ENCODE measurements at regions not wholly inside any gene's neighbourhood (a gene's known extent, or its start where the extent isn't known, plus 50 kb on each side); places are given as distances from the start of the nearest gene placed in this dataset.
"Not testable (repeated sequence)": the region's sequence is repeated elsewhere in the genome, so short reads cannot be mapped to it uniquely, and the experiment has no call there.

GRCh38 chr9:107818503-107818829, 328.9 kb upstream of the KLF4 start:
- TF ChIP-seq, protein P1, sequence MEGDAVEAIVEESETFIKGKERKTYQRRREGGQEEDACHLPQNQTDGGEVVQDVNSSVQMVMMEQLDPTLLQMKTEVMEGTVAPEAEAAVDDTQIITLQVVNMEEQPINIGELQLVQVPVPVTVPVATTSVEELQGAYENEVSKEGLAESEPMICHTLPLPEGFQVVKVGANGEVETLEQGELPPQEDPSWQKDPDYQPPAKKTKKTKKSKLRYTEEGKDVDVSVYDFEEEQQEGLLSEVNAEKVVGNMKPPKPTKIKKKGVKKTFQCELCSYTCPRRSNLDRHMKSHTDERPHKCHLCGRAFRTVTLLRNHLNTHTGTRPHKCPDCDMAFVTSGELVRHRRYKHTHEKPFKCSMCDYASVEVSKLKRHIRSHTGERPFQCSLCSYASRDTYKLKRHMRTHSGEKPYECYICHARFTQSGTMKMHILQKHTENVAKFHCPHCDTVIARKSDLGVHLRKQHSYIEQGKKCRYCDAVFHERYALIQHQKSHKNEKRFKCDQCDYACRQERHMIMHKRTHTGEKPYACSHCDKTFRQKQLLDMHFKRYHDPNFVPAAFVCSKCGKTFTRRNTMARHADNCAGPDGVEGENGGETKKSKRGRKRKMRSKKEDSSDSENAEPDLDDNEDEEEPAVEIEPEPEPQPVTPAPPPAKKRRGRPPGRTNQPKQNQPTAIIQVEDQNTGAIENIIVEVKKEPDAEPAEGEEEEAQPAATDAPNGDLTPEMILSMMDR (IDR thresholded peaks at IDR 0.05; ENCODE audit: poor library complexity) = not testable (repeated sequence)
- TF ChIP-seq EZH2 (IDR thresholded peaks at IDR 0.05; ENCODE audit: borderline replicate concordance) = not testable (repeated sequence)
